Bone marrow (tissue), 2 donors: ENCODE measurements at regions not wholly inside any gene's neighbourhood (a gene's known extent, or its start where the extent isn't known, plus 50 kb on each side); places are given as distances from the start of the nearest gene placed in this dataset.

Experiments
- DNase-seq, 2 donors: peaks; one replicate each; lab custom pipeline; 2025; lab: John Stamatoyannopoulos, UW

- DNase-seq: no peak
Observed at GRCh38 chr4:41318839-41319530, 62.3 kb downstream of the UCHL1 start.

GRCh38 chr4:41319553-41319952 is 62.8 kb downstream of the UCHL1 start:
- DNase-seq: no peak

GRCh38 chr4:41320278-41320677 is 63.5 kb downstream of the UCHL1 start:
- DNase-seq: no peak

- no peak for DNase-seq
Observed at GRCh38 chr4:41320786-41321185, 64.1 kb downstream of the UCHL1 start.

- no peak for DNase-seq
Observed at GRCh38 chr4:41321216-41321945, 64.7 kb downstream of the UCHL1 start.

GRCh38 chr4:41322617-41323016 is 65.9 kb downstream of the UCHL1 start:
- no peak for DNase-seq

- DNase-seq: no peak
Observed at GRCh38 chr4:41323179-41323578, 66.5 kb downstream of the UCHL1 start.

GRCh38 chr4:41323706-41324105 is 67.0 kb downstream of the UCHL1 start:
- DNase-seq: no peak

- no peak for DNase-seq
Observed at GRCh38 chr4:41324861-41325260, 68.1 kb downstream of the UCHL1 start.

GRCh38 chr4:41325901-41326300 is 69.2 kb downstream of the UCHL1 start:
- DNase-seq: no peak

GRCh38 chr4:41326776-41327175 is 70.0 kb downstream of the UCHL1 start:
- no peak for DNase-seq

- DNase-seq: no peak
Observed at GRCh38 chr4:41327770-41328169, 71.0 kb downstream of the UCHL1 start.

GRCh38 chr4:41329361-41329760 is 72.6 kb downstream of the UCHL1 start:
- DNase-seq: no peak

- no peak for DNase-seq
Observed at GRCh38 chr4:41331224-41331623, 74.5 kb downstream of the UCHL1 start.

GRCh38 chr4:41332510-41333054 is 75.9 kb downstream of the UCHL1 start:
- DNase-seq: no peak

- DNase-seq: no peak
Observed at GRCh38 chr4:41334182-41334581, 77.5 kb downstream of the UCHL1 start.

GRCh38 chr4:41339812-41340809 is 83.4 kb downstream of the UCHL1 start:
- DNase-seq: no peak

- no peak for DNase-seq
Observed at GRCh38 chr4:41346306-41347061, 89.8 kb downstream of the UCHL1 start.

GRCh38 chr4:41349021-41349420 is 92.3 kb downstream of the UCHL1 start:
- no peak for DNase-seq

- no peak for DNase-seq
Observed at GRCh38 chr4:41358647-41359421, 102.1 kb downstream of the UCHL1 start.

- no peak for DNase-seq
Observed at GRCh38 chr4:41359422-41359775, 102.7 kb downstream of the UCHL1 start.
